DMS53 treated with DMSO at 0.1 percent for 48 hours (cell line): ENCODE measurements at regions not wholly inside any gene's neighbourhood (a gene's known extent, or its start where the extent isn't known, plus 50 kb on each side); places are given as distances from the start of the nearest gene placed in this dataset.
A peak's percentile ranks its signal among the peaks of the same experiment; 100 is the strongest.
"Not testable (repeated sequence)": the region's sequence is repeated elsewhere in the genome, so short reads cannot be mapped to it uniquely, and the experiment has no call there.

Experiments
- DNase-seq: peaks from one replicate; lab custom pipeline; 2025; ENCODE audit not compliant: unreplicated experiment; lab: John Stamatoyannopoulos, UW

DNA sequence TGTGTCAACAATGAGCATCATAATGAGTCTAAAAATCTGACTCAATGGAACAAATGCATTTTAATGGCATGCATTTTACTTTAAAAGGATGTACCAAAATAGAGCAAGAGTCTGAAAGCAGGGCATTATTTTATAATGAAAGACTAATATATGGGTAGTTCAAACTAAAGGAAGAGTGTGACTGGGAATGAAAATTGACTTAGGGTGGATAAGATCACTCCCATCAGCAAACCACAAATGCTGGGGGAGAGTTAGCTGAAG, 114.7 kb downstream of the SOX4 start:
- DNase-seq: no peak

DNA sequence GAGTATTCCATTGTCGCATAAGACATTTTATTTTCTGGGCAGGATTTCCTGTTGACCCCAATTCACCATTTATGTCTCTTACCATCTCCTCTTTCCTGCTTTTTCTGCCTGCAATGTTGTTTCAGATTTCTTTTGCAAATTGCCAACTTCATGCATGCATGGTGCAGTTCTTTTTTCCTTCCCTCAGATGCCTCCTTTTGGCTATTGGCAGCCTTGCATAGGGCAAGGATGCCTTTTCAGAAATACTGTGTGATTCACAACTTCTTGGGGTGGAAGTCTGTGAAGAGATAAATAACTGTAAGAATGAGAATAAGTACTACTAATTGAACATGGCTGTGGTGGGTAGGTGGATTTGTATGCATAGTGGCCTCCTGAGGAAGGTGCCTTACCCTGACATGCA, 116.7 kb downstream of the SOX4 start:
- no peak for DNase-seq

DNA sequence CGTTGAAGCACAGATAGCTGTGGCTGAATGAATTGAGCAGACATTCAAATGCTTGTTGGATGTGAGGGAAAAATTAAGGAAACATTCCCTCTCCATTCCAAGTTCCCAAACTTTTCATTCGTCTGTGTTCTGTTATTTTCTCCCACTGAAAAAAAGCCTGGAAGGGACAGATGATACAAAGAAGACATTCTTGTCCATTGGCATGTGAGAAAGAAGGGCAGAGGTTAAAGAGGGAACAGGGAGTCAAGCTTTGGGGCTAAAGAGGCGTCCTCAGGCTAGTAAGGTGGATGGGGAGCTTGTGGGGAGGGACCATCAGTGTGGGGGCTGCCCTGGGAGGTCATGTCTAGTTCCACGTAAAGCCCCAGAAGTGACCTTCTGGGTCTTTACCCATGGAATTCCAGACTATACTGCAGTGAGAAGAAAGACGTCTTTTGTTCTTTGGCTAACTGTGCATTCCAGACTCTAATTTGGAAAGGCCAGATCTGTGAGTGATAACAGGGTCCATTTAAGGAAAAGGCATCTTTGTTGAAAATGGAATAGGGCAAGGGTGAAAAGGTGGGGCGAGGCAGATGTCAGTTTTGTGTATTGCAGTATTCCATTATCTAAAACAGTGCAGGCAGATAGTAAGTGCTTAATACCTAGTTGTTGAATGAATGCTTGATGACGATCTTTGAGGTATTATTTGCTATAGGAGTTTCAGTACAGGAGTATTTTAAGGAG, 117.5 kb downstream of the SOX4 start:
- no peak for DNase-seq

DNA sequence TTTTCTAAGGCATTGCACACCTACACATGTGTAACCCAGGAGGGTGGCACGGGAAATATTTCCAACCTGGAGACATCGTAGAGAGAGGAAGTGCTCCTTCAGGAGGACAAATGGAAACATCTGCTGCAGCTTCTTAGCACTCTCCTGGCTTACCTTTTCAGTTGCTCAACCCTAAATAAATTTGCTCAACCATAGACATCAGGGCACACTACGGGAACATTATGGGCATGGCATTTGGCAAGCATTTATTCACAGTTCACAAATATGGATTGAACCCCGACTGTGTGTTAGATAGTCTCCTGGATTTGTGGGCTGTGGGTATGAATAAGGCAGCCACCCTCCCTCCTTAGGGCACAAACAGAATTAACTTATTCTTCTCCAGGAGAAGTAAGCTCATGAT, 118.7 kb downstream of the SOX4 start:
- DNase-seq: no peak

DNA sequence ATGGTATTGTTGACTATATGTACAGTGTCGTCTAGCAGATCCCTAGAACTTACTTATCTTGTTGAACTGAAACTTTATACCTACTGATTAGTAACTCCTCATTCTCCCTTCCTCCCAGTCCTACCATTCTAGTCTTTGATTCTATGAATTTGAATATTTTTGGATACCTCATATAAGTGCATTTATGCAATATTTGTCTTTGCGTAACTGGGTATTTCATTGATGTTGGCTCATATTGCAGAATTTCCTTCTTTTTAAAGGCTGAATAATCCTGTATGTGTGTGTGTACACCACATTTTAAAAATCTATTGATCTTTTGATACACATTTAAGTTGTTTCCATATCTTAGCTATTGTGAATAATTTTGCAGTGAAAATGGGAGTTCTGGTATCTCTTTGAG, 119.9 kb downstream of the SOX4 start:
- DNase-seq: no peak

DNA sequence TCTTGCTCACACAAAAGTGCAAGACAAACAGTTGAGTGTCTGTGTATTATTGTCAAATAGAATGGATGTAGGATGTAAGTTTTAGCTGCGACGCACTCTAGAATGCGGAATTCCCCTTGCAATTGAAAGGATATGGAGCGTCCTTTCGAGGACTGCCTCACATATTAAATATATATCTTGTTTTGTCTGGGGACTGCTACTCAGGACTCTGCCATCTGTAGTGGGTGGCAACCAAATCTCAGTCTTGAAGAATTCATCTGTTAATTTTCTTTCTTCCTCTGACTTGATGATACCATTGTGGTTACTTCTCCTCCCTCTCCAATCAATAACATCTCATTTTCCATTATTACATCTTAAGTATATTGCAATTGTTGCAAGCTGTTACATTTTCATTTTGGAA, 121.6 kb downstream of the SOX4 start:
- DNase-seq: no peak

DNA sequence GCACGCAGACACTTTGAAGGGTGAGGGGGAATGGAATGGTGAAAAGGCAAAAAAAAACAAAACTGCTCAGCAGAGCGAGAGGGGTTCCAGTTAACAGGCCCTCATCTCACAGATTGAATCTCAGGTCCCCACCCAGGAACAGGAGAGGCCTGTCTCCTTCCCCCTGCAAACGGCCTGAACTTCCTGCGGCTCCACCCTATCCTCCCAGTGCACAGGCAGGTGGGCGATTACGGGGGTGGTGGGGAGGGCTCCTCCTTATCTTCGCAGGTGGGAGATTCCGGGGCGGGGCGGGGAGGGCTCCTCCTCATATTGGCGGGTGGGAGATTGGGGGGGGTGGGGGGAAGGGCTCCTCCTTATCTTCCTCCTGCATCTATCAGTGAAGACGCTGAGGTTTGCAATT, 129.0 kb downstream of the SOX4 start:
- no peak for DNase-seq

DNA sequence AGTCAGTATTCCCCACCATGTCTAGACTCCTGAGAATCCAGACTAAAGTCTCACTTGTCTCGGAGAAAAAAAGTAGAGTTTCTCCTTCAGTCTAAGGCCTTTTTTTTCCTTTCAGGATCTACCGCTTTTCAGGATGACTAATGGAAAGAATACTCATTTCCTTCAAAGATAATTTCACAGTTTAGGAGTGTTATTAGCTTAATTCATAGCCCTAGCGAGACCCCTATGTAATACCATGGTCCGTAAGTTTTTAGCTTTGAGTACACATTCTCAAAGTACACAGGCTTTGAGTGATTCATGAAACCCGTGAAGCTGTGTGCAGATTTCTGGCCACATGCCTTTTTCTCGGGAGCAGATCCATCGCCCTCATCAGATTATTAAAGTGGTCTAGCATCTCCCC, 133.1 kb downstream of the SOX4 start:
- DNase-seq: no peak

DNA sequence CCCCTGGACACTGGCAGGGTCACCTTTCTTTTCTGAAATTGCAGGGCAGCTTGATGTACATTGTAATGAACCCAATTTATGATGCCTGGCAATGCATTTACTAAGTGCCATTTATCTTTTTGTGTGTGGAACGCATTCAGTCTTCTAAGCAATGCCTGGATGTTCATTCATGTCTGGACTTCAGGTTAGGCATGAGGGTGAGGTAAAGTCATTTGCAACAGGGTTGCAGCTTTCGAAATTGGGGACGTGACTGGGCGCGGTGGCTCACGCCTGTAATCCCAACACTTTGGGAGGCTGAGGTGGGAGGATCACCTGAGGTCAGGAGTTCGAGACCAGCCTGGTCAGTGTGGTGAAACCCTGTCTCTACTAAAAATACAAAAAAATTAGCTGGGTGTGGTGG, 134.6 kb downstream of the SOX4 start:
- no peak for DNase-seq

DNA sequence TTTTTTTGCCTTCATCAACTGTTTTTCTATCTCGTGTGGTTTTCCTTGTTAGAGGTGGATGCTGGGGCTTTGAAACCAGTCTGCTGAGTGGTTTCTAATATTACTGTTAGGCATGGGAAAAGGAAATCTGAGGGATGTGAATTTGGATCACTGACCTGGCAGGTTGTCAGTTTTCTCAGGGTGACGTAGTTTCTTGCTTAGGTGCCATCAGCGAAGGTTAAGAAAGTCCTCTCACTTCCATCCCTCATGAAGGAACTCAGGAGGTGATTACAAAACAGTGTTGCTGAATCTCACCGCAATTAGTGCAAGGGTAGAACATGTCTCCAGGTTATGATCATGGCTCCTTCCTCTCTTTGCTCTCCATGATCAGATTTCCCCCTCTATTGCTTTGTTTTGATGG, 135.9 kb downstream of the SOX4 start:
- DNase-seq: no peak

DNA sequence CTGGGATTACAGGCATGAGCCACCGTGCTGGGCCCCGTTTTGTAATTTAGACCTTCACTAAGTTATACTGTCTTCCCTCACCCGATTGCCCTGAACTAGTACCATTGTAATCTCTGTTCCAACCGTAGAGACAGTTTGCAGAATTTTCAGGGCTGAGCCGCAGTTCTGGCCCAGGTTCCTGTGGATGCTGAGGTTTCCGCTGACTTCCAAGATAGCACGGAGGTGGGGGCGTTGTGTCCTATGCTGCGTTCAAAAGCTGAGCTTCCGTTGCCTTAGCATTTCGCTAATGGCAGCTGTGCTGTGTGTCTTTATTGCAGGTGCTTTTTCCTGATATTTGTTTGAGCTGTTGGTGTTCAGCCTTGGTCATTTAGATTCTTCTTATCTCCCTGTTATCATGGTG, 137.0 kb downstream of the SOX4 start:
- no peak for DNase-seq

DNA sequence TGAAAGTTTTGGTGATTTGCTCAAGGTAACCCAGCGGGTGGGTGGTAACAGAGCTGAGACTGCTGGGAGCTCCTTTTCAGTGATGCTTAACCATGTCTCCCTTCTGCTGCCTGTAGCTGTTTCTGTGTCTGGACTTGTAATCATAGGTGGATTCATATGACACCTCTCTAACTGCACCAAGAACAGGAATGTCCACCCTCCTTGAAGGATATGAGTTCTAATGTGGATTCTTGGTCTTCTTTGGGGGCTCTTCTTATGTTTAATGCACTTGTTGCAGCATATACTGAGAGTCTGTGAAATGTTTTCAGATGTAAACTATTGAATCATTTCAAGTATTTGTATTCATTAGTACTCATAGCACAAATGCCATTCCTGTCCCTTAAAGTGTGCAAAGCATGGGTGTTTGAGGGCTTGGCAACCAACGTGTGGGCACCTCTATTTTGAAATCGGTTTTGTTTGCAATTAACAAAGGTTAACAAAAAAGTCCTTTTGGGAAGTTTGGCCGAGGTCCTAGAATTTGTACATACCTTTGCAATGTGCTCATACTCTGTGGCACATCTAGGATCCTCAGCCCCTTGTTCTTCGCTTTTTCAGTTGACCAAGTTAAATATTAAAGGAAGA, 138.0 kb downstream of the SOX4 start:
- DNase-seq: no peak

DNA sequence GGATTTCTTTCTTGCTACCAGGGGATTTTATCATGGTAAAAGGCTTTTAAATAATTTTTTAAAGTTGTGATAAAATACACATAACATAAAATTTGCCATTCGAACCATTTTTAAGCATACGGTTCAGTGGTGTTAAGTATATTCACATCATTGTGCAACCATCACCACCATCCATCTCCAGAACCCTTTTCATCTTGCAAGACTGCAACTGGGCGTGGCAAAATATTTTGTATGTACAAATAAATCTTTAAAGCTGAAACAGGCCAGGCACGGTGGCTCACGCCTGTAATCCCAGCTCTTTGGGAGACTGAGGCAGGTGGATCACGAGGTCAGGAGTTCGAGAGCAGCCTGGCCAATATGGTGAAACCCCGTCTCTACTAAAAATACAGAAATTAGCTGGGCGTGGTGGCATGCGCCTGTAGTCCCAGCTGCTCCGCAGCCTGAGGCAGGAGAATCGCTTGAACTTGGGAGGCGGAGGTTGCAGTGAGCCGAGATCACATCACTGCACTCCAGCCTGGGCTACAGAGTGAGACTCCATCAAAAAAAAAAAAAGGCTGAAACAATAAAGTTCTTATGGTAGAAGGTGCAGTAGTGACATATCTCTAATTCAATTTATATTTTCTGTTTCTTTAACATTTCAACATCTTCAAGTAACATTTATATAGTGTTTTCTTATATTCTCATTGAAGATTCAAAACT, 138.6 kb downstream of the SOX4 start:
- DNase-seq: not testable (repeated sequence)

DNA sequence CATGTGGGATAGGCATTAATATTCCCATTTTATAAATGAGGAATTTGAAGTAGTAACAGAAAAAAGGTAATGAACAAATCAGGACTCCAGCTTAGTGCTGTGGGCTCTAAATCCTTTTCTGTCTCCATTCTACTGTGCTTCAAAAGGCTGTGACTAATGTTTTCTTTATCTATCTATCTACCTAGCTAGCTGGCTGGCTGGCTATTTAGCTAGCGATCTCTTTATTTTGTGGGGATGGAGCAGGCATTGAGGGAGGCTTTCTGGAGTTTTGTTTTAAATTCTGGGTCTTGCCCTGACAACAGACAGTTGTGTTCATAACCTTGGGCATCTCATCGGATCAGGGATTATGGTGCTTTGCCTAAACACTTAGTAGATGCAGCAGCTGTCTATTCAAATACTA, 139.2 kb downstream of the SOX4 start:
- DNase-seq: no peak

DNA sequence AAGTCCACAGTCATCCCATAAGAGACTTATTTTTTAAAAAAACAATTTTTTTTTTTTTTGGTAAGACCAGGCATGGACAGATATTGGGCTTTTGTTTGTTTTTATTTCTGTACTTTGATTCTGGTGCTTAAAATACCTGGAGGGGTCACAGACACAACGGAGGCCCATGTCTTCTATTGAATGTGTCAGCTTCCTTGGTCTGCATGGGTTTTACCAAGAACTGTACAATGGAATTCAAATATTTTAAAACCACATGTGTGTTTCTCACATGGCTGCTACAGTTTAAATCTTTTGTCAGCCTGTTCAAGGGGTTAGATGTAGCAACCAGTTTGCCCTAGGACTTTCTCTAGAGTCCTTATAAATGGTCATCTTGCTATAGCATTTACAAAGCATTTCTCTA, 139.8 kb downstream of the SOX4 start:
- DNase-seq: no peak

DNA sequence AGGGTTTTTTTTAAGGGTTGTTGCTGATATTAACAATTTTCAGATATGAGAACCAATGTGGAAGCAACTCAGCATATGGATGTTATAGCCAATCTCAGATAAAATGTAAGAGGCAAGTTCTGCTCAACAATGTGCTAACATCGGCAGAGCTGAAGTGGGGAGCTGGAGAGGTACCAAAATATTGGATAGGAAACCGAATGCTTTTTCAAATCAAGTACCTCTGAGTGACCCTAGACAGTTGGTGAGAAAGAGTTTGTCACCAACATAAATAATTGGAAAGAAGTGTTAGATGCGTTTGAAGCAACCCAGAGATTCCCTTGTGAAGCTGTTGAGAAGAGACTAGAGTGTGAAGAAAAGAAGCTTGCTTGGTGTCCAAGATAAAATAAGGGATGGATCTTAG, 140.7 kb downstream of the SOX4 start:
- no peak for DNase-seq

DNA sequence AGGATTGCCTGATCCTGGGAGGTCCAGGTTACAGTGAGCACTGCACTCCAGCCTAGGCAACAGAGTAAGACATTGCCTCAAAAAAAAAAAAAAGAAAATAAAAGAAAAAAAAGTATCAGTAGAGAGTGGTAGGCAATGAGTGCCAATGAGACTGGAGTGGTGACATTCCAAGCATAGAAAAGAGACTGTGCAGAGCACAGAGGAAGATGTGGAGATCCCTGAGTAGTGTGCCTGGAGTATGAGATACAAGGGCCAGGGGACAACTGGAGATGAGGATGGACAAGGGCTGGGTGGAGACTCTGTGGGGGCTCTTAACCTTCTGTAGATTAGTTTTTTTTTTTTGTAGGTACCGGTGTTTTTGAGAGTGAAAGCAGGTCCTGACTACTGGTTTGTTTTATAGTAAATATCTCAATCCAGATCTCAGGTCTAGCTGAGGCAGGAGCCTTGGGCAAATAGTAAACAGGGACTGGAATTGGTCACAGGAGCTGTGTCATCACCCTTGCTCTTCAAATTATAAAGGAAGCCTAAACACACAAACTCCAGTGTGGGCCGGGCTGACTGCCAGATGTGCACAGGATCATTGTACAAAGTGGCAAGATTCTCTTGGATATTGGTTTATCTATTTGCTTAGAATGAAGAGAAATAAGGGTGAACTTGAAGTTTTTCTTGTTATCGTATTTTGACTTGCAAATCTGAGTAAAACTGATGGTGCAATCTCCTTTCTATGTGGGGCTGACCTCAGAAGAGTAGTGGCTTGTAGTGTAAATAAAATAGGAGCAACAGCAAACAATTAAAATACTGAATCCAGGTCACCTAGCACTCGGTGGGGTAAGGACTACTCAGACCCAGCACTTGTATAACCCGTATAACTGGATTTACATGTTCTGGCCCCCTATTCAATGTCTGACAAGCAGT, 144.9 kb downstream of the SOX4 start:
- DNase-seq: peak; percentile 95

DNA sequence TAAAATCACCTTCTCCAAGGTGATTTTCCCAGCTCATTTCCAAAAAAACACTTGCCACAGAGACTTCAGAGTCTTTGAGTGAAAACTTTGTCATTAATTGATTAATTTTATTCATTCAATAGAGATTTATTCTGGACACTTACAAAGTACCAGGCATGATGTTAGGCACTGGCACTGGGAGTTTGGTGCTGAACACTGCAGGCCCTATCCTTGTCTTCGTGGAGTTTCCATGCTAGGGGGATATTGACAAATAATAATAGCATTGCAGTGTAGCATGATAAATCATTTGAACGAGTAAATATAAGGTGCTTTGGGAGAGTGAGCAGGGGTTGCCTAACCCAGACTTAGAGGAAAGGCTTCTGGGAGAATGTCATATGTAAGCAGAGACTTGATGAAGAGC, 145.7 kb downstream of the SOX4 start:
- no peak for DNase-seq

DNA sequence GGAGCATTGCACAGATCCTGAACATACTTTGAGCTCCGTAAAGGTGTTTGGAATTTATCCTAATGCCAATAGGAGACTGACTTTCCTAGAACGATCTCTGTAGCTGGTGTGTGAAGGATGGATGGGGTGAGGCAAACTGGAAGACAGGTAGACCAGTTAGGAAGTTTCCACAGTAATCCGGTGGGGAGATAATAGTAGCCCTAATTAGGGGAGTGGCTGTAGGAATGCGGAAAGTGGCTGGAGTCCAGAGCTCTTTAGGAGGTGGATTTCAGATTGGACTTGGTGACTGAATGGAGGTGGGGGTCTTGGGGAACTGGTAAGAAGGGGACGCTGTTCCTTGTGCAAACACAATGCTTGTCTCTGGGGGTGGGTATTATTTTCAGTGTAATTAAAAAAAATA, 146.3 kb downstream of the SOX4 start:
- DNase-seq: no peak

DNA sequence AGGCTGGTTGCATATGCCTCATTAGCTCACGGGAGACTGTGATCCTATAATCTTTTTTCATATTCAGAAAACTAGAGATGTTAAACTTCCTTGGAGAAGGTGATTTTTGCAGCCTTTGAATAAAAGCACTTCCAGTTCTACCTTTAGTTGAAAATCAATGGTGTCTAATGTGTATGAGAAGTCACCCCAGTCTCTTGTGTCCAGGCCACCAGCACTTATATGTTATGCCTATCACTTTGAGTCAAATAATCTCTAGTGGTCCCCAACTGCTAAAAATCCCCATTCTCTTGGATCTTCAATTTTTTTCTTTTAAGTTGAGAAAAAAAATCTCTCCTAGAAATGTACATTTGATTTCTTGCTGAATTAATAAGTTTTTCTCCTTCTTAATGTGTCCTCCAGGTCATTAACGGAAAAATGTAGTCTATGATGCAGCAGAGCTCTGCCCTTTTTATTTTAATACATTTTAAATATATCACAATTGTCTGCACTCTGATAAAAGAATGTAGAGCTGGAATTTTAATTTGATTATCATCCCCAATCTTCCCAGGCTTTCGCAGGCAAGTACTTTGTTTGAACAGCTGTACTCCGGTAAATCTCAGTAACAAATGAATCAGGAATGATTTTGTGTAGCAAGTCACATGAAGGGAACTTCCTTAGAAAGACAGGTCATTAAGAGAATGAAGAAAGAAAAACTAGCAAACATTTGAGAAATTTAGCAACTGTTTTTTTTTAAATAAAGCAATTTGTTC, 147.0 kb downstream of the SOX4 start:
- DNase-seq: peak; percentile 43
